ENCODE measurements at regions not wholly inside any gene's neighbourhood (a gene's known extent, or its start where the extent isn't known, plus 50 kb on each side); places are given as distances from the start of the nearest gene placed in this dataset.
"Not testable (repeated sequence)": the region's sequence is repeated elsewhere in the genome, so short reads cannot be mapped to it uniquely, and the experiment has no call there.

GRCh38 chr7:25672496-25672895 is 444.2 kb upstream of the NPVF start:
- no peak for DNase-seq

- DNase-seq = no peak
These were observed 447.6 kb upstream of the NPVF start for GRCh38 chr7:25675789-25676474.

- no peak for DNase-seq
These were observed 449.3 kb upstream of the NPVF start for GRCh38 chr7:25677595-25677994.

GRCh38 chr7:25678215-25678614 is 449.9 kb upstream of the NPVF start:
- no peak for DNase-seq

- no peak for DNase-seq
These were observed 452.4 kb upstream of the NPVF start for GRCh38 chr7:25680636-25681035.

- no peak for DNase-seq
These were observed 456.1 kb upstream of the NPVF start for GRCh38 chr7:25684360-25684759.

GRCh38 chr7:25686493-25686892 is 458.2 kb upstream of the NPVF start:
- DNase-seq = no peak

- DNase-seq = no peak
These were observed 457.8 kb upstream of the NFE2L3 start for GRCh38 chr7:25694211-25694610.

DNA sequence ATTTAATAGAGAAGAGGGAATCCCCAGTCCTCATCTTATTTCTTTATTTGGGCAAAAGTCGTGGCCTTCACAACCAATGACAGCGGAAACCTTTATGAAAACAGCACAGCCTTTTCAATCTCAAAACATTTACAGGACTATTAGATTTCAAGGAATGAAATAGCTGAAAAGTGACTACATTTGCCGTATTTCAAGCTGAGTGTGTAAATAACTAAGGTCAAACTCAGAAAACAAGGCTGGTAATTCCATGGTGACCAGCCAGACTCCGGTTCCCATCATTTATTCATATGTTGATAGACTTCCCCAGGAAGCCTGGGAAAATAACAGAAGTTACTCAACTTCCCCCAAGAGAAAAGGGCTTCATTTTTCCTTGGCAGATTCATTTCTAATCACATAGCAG is 457.3 kb upstream of the NFE2L3 start:
- no peak for DNase-seq

GRCh38 chr7:25696571-25696970 is 455.4 kb upstream of the NFE2L3 start:
- DNase-seq = no peak

DNA sequence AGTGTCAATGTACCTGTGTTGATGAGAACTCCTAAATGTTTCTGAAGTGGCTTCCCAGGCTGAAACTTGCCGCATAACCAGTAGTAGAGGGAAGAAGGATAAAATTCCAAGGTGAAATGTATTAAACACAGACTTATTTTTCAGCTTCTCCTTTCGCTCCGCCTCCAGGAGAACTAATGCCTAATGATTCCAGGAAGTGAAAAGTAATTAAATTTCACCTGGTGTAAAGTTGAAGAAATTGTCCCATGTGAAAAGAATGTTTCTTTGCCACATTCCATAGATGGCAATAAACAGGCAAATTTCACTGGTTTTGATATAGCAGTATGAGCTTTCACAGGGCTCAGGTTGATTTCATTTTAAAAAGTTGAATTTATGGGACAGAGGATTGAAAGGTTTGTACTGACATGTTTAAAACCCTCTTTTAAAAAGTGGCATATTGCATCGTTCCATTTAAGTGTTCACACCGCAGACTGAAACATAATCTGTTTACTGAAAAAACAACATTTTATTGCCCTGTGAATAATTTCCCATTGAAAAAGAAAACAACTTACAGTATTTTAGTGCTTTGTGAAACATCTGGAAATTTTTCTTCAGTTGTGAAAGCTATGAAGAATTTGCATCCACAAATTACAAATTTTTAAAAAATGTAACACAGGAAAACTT is 453.4 kb upstream of the NFE2L3 start:
- DNase-seq = no peak

DNA sequence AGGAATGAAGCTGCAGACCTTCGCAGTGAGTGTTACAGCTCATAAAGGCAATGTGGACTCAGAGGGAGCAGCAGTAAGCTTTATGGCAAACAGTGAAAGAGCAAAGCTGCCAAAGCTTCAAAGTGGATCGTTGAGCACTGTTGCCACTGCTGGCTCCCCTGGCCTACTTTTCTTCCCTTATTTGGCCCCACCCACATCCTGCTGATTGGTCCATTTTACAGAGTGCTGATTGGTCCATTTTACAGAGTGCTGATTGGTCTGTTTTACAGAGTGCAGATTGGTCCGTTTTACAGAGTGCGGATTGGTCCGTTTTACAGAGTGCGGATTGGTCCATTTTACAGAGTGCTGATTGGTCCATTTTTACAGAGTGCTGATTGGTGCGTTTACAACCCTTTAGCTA is 451.9 kb upstream of the NFE2L3 start:
- not testable (repeated sequence) for DNase-seq

GRCh38 chr7:25704413-25704812 is 447.6 kb upstream of the NFE2L3 start:
- DNase-seq = no peak

DNA sequence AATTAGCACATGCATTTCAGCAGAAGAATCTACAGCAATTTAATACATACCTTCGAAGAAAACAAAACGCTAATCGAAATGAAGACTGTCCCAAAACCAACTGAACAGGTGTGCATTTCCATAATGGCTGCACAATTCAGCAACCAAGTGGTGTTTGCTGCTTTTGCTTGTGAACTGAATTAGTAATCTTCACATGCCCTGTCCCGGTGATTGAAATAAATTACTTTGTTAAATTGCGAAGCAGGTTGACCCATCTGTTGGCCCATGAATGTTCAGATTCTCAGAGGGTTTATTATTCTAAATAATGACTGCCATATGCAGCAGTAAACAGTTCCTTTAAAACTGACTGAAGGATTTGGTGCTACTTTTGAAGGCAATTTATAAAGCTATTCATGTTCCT is 445.2 kb upstream of the NFE2L3 start:
- DNase-seq = no peak

- no peak for DNase-seq
These were observed 444.0 kb upstream of the NFE2L3 start for GRCh38 chr7:25707768-25708620.

- no peak for DNase-seq
These were observed 441.0 kb upstream of the NFE2L3 start for GRCh38 chr7:25710959-25711358.

DNA sequence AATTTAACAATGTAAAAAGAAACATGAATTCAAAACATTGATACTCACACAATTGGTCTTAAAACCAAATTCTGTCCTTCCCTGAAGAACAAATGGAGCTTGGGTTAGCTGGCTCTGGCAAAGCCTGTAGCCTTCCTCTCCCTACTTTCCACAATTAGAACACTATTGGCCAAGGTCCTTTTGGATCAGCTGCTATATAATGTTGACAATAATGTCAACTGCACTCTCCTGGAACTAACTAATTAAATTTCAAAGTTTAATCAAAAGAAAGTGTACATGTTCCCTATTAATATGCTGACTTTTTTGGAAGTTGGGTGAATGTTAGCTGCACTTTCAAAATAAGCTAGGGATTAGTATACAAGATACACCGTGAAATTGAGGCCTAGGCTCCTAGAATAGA is 440.1 kb upstream of the NFE2L3 start:
- DNase-seq = no peak

DNA sequence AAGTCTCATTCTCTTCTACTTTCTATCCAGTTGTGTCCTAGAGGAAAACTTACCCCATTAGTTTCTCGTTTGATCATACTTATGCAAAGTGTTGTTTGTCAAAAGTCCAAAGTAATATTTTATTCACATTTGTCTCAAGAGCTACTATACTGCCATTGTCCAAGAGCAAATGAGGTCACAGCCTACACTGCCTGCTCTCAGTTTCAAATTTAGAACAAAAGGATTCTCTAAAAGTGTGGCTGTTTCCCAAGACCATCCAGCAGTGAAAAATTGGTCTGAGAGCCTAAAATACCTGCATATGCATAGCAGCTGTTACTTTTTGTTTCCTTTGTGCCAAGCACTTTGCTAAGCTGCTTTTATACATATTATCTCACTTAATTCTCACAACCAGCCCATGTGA is 439.5 kb upstream of the NFE2L3 start:
- DNase-seq = no peak

- DNase-seq = no peak
These were observed 438.0 kb upstream of the NFE2L3 start for GRCh38 chr7:25714013-25714412.

DNA sequence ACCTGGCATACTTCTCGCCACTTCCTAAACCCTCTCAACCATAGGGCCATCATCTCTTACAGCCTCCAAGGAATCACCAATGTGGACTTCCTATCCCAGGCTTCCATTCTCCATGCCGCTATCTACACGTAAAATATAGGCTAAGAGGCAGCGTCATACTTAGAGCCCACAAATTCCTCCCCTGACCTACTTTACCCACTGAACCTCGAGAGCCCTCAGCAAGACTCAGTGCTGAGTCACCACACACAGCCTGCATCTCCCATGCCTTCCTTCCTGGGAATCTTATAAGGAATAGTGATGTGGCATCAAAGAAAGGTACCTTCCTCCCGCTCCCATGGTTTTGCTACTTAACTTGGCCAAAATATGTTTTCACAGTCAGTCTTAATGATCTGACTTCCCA is 435.6 kb upstream of the NFE2L3 start:
- DNase-seq = no peak

DNA sequence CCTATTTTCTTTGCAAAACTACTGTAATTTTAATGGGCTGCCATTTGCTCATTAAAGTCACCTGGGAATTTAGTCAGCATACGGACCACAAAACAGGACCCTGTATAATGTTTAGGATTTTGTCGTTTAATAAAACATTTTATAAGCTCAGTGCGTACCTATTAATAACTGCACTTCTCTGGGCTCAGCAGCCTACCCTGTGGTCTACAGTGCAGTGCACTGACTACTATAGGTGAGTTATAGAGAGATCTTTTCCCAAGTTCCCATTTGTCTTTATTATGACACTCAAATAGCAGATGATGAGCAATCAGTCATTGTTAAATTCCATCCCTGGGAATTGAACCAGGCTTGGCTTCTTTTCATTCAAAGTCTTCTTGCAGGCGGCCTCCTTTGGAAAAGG is 433.4 kb upstream of the NFE2L3 start:
- DNase-seq = no peak

DNA sequence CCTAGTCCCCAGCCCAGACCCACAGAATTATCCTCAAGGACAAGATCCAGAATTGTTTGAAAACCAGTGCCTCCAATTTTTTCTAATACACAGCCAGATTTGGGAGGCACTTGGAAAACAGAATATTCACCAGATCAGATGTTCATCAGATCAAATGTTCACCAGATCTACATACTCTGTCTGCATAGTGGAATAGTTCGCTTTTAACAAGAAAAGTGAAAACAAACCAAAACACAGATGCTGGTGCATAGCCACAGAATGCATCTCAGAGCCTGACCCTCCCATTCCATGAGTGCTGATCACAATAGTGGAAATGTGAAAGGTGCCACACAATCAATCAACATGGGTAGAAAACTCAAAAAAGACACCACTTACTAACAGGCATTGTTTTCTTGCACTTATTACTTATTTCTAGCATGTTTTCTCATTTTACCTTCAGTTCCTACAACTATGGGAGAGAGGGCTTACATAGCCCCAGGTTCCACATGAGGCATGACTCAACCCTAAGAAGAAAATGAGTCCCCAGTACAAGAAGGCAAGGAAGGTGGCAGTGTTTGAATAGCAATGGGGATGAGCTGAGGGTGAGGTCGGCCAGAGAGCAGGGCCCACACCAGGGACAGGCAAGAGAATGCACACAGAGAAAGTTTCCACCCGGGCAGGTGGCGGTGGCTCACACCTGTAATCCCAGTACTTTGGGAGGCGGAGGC is 432.7 kb upstream of the NFE2L3 start:
- DNase-seq = no peak

GRCh38 chr7:25720427-25720826 is 431.6 kb upstream of the NFE2L3 start:
- DNase-seq = no peak

All from CD4-positive, alpha-beta T cell treated with Interleukin-4 for 1 hour (primary cell).